Heart left ventricle (tissue), 16 donors: ENCODE measurements at regions not wholly inside any gene's neighbourhood (a gene's known extent, or its start where the extent isn't known, plus 50 kb on each side); places are given as distances from the start of the nearest gene placed in this dataset.

Experiments used
- ATAC-seq, 4 donors: fragments of 200-7000 bp; cut with Tn5 transposase; one replicate each; pipeline ENCODE4 v1.9.1; 2020 to 2022; ENCODE audit warnings: moderate library complexity in 4 of 4, mild to moderate bottlenecking in 3 of 4, moderate number of reproducible peaks in 1 of 4
- DNase-seq, 5 donors: peaks; one replicate each; pipeline ENCODE4 v3.0.0-alpha.2; 2020
- H3K27ac ChIP-seq, 12 donors: fragments of 200-600 bp; sonication (generic) in 4 of 12; one replicate each; pipeline versions ENCODE4 v1.5.0 to v1.8.0; 2016 to 2022; ENCODE audit warnings: mild to moderate bottlenecking in 2 of 12
- H3K27me3 ChIP-seq, 9 donors: fragments of 200-600 bp; sonication (generic) in 2 of 9; one replicate each; pipeline versions ENCODE4 v1.5.1 to v1.8.0; 2016 to 2022; ENCODE audit warnings: mild to moderate bottlenecking in 3 of 9
- H3K36me3 ChIP-seq, 9 donors: fragments of 200-600 bp; sonication (generic) in 2 of 9; one replicate each; pipeline versions ENCODE4 v1.5.0 to v1.8.0; 2018 to 2022; ENCODE audit warnings: mild to moderate bottlenecking in 2 of 9
- H3K4me1 ChIP-seq, 12 donors: fragments of 200-600 bp; sonication (generic) in 4 of 12; one replicate each; pipeline versions ENCODE4 v1.5.0 to v1.8.0; 2016 to 2022; ENCODE audit warnings: mild to moderate bottlenecking in 3 of 12
- H3K4me3 ChIP-seq, 12 donors: fragments of 200-600 bp; sonication (generic) in 4 of 12; one replicate each; pipeline versions ENCODE4 v1.5.0 to v1.8.0; 2017 to 2022; ENCODE audit warnings: mild to moderate bottlenecking in 9 of 12, moderate library complexity in 4 of 12
- H3K9me3 ChIP-seq, 12 donors: fragments of 200-600 bp; sonication (generic) in 4 of 12; one replicate each; pipeline versions ENCODE4 v1.5.0 to v1.8.0; 2016 to 2022; ENCODE audit warnings: mild to moderate bottlenecking in 1 of 12
- CTCF ChIP-seq, 12 donors: fragments of 200-600 bp; sonication (generic) in 4 of 12; IDR thresholded peaks; one replicate each; pipeline versions ENCODE4 v1.5.0 to v1.8.0; 2018 to 2022; ENCODE audit warnings: antibody characterized with exemption in 12 of 12, mild to moderate bottlenecking in 5 of 12
- POLR2A ChIP-seq, 2 donors: fragments of 450-650 bp; IDR thresholded peaks; one replicate each; pipeline ENCODE4 v1.6.1; 2017; ENCODE audit warnings: antibody characterized with exemption in 2 of 2, mild to moderate bottlenecking in 2 of 2, moderate library complexity in 2 of 2
- WGBS, 4 donors: extraction: QIAGEN DNeasy Blood & Tissue Kit in 2 of 4; methylation state at CpG; one replicate each; pipeline versions ENCODE4 v1.1.5 to v1.1.7; 2013 to 2018; 5-methylcytosine and 5-hydroxymethylcytosine counted together
- intact Hi-C, 10 donors: fragments of 100-400 bp; cut with DNase I; formaldehyde crosslinking; loops; one replicate each; pipeline versions ENCODE4 v1.11.1 to v1.14.2; 2022
- donor health status: ischemic (EF 13 %, LVEDD 7.1; RV severe dilation, severe dysfunction).
- donor health status: healthy with polysubstance abuse.
- donor health status: DM: no; HTN: yes; CAD: no.
- donor health status: DM: no; HTN: no; CAD: no.
- donor health status: ischemic (EF 25% LVEDD 6.9; RV normal size, moderate dysfunction).
- donor health status: ischemic (EF 25% LVEDD 5.7; RV mildly dilated, moderate dysfunction).
- donor health status: healthy.
- donor health status: DM: yes; HTN: yes; CAD: no.
- donor health status: ischemic (EF 35%, LVEDD 5.7; RV mildly dilated, moderate dysfunction).
- donor health status: nonischemic (EF 11% LVEDD 7.7; RV severe dilation, severe dysfunction).
- donor health status: DM: yes; HTN: yes; CAD: no.
- donor health status: PGD.
- donor health status: ischemic (EF 29% LVEDD 5.4; RV normal size, mild dysfunction).
- donor health status: nonischemic (EF 23%, LVEDD 6.1; RV moderate dilation, normal function).

GRCh38 chr3:22714749-22715148 is 488.4 kb upstream of the UBE2E2 start:
- H3K27me3 ChIP-seq: no peaks in the 10 kb centered on the region
- H3K27ac ChIP-seq: no peak overlapping the region
- peaks cover 0 to 26% (median 0%) of the 10 kb centered on the region in 12 donors for H3K9me3 ChIP-seq
- TF ChIP-seq POLR2A (IDR thresholded peaks at IDR 0.05): no peak
- no peak for TF ChIP-seq CTCF (IDR thresholded peaks at IDR 0.05)
- H3K4me3 ChIP-seq: no peak overlapping the region
- DNase-seq (no peak), ATAC-seq (no peak)
- H3K36me3 ChIP-seq: no peaks in the 10 kb centered on the region
- intact Hi-C loops: no loop called here
- H3K4me1 ChIP-seq: peaks cover 0 to 4% (median 0%) of the 10 kb centered on the region in 12 donors
- 76 to 93% (median 86%) methylated on average over 1 of the region's 1 CpG for WGBS, 4 donors

- no peak for TF ChIP-seq CTCF (IDR thresholded peaks at IDR 0.05)
- TF ChIP-seq POLR2A (IDR thresholded peaks at IDR 0.05): no peak
- no peak for DNase-seq
- Histone ChIP-seq H3K4me1 (no peaks in the 10 kb centered on the region), H3K27me3 (no peaks in the 10 kb centered on the region), H3K36me3 (no peaks in the 10 kb centered on the region), H3K27ac (no peak overlapping the region), H3K4me3 (no peak overlapping the region), H3K9me3 (peaks cover 0 to 9% (median 0%) of the 10 kb centered on the region in 12 donors)
- no peak for ATAC-seq
- intact Hi-C loops: no loop called here
- 23 to 36% (median 25%) methylated on average over 1 of the region's 1 CpG for WGBS, 4 donors
Measured at GRCh38 chr3:22720596-22720995, 482.5 kb upstream of the UBE2E2 start.

- DNase-seq (no peak), ATAC-seq (no peak)
- H3K27me3 ChIP-seq: peaks cover 0 to 8% (median 0%) of the 10 kb centered on the region in 9 donors
- no peak overlapping the region for H3K27ac ChIP-seq
- no peaks in the 10 kb centered on the region for H3K4me1 ChIP-seq
- intact Hi-C loops: no loop called here
- H3K36me3 ChIP-seq: no peaks in the 10 kb centered on the region
- TF ChIP-seq CTCF (IDR thresholded peaks at IDR 0.05) (no peak), POLR2A (IDR thresholded peaks at IDR 0.05) (no peak)
- H3K4me3 ChIP-seq: no peak overlapping the region
- no peaks in the 10 kb centered on the region for H3K9me3 ChIP-seq
Measured at GRCh38 chr3:22724420-22724819, 478.7 kb upstream of the UBE2E2 start.

- 37 to 43% (median 40%) methylated on average over 1 of the region's 1 CpG for WGBS, 4 donors
- H3K9me3 ChIP-seq: no peaks in the 10 kb centered on the region
- TF ChIP-seq POLR2A (IDR thresholded peaks at IDR 0.05) (no peak), CTCF (IDR thresholded peaks at IDR 0.05) (no peak)
- no peak overlapping the region for H3K4me3 ChIP-seq
- intact Hi-C loops: no loop called here
- no peak overlapping the region for H3K27ac ChIP-seq
- DNase-seq (no peak), ATAC-seq (no peak)
- peaks cover 0 to 8% (median 0%) of the 10 kb centered on the region in 9 donors for H3K27me3 ChIP-seq
- no peaks in the 10 kb centered on the region for H3K36me3 ChIP-seq
- H3K4me1 ChIP-seq: no peaks in the 10 kb centered on the region
Measured at GRCh38 chr3:22728406-22728805, 474.7 kb upstream of the UBE2E2 start.
